ENCODE measurements at regions not wholly inside any gene's neighbourhood (a gene's known extent, or its start where the extent isn't known, plus 50 kb on each side); places are given as distances from the start of the nearest gene placed in this dataset.

DNA sequence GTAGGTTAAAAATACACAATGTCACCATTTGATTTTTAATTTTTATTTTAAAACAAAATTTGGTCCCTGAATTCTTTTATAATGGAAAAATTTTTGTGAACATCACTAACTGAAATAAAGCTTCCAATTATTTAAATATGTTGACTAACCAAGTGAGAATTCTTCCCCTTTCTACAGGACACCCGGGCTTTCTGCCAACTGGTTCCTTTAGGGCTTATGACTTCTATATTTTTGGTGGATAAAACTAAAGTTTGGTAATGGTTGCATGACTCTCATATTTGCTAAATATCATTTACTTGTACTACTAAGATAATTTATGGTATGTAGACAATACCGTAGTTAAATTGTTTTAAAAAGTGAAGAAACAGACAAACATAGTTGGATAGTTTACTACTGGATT lies 291.0 kb upstream of the DOK6 start:
- DNase-seq: peak; percentile 72

DNA sequence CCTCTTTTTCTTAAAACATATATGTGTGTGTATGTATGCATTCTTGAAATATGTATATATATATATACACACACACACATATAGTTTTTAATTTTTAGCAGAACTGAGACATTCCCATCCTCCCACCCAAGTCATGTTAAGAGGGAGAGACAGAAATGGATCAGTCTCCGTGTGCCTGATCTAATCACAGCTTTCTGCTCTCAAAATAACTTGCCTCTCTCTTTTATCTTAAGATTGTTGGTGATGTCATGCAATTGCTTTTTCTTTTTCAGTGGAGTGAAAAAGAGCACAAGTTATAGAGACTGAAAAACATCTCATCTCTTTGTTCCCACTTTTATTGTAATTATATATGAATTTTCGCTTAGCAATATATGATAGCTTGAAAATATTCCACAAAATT lies 279.9 kb upstream of the DOK6 start:
- DNase-seq: no peak

DNA sequence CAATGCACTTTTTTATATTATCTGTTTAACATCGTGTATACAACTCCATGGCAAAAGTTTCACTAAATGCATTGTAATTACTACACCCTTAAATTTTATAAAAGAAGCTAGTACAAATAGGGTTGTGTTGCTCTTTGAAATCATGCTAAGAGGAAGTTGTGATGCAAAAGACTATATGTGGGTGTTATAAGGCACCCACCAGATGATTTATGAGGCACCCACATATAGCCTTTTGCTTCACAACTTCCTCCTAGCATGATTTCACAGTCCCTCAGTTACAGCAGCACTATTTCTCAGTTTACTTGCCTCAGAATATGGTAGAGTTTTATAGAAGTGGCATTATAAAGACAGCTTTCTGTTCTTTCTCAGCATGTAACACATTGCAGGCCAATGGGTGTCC lies 277.3 kb upstream of the DOK6 start:
- DNase-seq: no peak

DNA sequence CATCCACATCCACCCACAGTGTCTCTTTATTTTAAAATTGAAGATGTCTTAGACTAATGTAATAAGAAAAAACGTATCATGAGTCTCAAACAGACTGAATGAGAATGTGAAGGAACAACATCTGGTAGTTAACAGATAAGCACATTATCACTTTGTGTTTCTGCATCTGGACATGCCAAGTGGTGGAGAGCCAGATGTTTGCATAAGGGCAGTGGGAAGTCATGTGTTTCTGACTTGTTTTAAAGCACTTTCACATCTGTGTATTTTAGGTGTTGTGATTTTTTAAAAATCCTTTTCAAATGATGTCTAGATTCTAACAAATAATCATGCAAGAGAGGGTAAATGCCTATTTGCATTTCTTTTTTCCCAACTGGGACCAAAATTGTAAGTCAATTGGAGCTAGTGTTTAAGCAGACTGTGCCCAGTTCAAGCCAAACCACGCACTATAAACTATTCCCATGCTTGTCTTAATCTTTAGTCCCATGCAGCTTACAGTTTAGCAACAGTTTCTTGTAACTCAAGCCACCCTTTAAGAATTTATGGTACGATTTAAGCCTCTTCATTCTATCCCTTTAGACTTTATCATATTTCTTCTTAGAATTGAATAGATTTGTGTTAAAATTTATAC lies 272.7 kb upstream of the DOK6 start:
- peak; percentile 7 for DNase-seq

DNA sequence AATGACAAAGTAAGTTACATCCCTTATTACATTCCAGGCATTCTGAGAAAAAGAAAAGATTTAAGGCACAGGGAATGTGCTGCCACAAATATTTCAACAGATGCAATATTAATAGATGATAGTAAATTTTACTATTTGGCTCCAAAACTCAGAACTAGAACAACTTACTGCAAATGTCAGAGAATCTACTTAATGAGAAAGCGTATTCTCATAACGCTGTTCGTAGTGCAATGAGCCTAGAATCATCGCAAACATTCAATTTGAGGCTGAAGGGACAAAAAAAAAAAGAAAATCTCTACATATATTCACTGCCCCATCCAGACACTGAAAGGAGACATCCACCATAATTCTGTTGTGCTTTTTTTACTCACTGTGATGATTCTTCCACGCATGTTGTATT lies 272.1 kb upstream of the DOK6 start:
- no peak for DNase-seq

DNA sequence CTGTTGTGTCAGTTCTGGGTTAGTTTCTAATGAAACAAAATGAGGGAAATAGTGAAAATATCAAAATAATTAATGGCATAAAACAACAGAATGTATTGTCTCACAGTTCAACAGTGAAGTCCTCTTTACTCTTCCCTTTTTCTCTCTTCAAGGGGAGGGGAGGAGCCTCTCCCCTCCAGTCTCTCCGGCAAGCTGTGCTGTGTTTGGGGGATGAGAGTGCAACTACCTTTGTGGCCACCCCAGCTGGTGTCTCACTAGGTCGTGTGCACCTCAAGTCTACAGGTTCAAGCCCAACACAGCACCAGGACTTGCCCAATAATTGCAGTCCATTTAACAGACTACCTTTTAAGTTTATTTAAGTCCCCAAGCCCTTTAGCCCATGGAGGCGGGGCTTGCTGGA lies 271.7 kb upstream of the DOK6 start:
- no peak for DNase-seq

DNA sequence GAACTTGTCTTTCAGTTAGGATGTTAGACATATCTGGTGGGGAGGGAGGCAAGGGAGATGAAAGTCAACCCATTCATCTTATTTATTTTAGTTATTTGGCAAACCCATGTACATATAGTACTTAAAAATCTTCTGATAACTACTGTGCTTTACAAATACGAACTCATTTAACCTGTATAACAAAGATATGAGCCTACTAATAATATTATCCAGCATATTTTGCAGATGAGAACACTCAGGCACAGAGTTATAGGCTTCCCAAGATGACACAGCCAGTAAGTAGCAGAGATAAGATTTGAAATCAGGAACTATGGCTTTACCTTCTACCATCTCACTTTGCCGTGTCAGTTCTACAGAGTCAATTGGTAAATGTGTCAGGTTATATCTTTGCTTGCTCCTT lies 262.6 kb upstream of the DOK6 start:
- no peak for DNase-seq

DNA sequence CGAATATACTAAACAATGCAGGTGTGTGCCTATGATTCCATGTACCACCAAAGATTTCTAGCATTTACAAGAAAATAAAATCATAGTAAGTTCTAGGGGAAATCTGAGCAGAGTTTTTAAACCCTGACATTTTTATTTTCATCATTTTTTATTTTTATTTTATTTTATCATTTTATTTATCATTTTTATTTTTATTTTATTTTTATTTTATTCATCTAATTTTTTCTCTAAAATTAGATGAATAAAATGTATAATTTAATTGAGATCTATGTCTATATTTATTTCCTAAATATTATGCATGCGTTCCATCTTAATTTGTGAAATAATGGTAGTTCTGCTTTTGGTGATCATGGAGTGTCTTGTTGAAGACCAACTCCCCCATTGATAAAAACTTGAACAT lies 257.6 kb upstream of the DOK6 start:
- DNase-seq: no peak

DNA sequence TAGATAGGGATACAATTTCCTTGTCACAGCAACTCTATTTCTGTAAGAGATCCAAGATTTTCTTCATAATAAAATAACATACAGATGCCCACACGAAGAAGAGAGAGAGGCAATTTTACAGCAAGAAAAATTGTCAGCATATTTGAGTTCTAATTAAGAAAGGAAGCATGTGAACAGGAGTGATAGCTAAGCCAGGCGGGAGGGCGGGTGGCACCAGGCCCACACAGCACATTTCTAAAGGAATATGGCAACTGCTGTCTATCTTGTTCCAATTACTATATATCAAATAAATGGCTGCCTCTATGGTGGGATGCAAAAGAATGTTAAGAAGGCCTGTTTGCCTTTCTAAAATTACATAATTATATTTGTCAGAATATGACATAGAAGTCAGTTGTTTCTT lies 248.3 kb upstream of the DOK6 start:
- no peak for DNase-seq

DNA sequence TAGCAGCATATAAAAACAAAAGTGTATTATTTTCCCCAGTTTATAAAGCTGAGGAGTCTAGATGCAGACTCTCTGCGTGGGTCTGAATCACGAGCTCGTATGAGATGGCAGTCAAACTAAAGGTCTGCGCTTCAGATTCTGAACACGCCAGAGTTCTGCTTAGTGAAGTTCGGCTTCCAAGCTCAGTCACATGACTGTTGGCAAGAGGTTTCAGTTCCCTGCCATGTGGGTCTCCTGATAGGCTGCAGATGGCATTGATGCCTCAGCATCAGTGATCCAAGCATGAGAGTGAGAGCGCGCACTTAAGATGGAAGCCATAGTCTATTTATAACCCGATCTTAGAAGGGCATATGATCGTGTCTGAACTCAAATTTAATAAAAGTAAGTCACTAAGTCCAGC lies 242.8 kb upstream of the DOK6 start:
- no peak for DNase-seq

DNA sequence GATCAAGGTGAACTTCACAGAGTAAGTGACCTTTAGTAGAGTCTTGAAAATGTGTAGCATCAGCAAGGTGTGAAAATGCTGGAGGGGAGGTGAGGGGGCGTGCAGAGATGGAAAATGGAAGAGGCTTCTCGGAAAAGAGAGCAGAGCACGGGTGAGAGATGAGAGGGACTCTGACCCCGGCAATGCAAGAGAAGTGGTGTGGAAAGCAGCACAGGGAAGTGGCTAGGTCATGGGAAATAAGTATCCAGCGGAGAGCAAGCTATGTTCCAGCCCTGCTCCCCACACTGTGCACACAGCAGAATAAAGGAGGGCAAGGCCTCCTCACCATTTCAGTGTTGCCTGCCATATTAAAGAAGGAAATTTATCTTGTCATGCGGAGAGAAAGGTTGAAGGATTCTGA lies 241.7 kb upstream of the DOK6 start:
- DNase-seq: no peak

DNA sequence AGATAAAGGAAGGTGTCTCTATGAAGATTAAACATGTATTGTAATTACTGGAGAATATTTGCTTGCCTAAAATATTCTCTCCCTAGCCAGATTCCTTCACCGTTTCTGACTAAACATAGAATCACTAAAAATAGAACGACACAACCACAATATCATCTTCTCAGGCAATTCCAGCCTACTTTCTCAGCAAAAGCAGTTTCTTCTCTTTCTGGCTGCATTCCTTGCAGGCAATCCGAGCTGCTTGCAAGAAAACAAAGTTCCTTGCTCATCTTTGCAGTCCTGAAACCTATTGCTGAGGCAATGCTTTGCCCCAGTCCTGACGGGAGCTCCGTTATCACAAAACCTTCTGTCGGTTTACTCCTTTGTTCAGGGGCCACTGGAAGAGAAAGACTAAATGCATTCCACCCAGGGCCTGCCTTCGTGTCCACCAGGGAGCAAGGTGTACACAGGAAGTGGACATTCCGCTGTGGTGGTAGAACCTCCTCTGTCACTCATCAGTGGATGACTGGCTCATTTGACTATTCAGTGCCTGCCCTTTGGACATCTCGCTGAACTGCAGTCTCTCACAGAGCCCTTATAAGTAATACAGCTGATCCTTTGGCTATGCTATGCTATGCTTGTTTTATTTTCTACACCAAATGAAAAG lies 239.2 kb upstream of the DOK6 start:
- peak; percentile 80 for DNase-seq

DNA sequence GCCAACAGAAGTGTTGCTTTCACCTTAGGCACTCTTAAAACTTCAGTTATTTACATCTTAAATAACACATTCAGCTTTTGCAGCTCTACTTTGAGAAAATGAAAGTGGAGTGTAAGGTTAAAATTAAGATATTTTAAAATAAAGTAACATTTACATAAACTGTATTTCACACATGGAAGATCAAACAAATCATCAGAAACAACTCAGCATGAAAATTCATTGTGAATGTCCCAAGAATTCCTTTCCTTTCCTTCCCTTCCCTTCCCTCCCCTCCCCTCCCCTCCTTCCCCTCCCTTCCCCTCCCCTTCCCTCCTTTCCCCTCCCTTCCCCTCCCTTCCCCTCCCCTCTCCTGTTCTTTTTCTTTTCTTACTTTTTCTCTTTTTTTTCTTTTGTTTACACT lies 238.0 kb upstream of the DOK6 start:
- DNase-seq: no peak

DNA sequence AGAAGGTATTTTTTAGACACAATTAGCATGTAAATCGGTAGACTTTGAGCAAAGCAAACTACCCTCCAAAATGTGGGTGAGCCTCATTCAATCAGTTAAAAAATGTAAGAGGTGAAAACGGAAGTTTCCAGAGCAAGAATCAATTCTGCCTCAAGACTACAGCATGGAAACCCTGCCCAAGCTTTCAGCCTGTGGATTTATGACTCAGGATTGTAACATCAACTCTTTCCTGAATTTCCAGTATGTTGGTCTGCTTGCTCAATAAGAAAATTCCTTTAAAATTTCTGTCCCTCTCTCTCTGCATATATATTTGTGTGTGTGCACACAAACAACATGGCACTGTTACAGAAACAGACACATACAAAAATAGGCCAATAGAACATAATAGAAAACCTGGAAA lies 228.6 kb upstream of the DOK6 start:
- DNase-seq: peak; percentile 24

DNA sequence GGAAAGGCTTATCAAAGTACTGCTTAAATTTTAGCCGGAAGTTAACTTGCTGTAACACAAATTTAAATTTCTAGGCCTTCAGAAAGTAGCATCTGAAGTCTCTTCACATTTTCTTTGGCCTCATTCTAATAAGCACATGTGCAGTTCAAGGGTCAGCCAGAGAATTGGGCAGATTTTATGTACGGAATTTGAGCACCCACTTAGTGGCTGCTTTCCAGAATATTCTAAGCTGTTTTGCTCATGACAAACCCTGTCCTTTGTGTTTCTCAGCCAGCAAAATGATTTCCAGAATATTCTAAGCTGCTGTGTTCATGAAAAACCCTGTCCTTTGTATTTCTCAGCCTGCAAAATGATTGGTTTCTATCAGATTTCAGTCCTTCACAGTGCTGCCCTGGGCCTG lies 225.0 kb upstream of the DOK6 start:
- no peak for DNase-seq

DNA sequence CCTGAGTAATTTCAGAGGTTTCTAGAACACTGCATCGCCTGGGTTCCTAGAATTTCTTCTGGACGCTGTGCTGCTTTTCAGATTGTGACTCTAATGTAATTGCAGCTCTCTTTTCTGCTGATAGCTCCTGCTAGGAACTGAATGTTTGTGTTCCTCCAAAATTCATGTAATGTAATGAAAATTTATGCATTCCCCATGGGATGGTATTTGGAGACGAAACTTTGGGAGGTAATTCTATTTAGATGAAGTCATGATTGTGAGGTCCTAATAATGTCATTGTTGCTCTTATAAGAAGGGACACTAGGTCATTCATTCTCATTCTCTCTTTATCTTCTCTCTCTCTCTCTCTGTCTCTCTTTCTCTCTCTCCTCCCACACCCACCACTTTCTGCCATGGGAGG lies 223.9 kb upstream of the DOK6 start:
- no peak for DNase-seq

DNA sequence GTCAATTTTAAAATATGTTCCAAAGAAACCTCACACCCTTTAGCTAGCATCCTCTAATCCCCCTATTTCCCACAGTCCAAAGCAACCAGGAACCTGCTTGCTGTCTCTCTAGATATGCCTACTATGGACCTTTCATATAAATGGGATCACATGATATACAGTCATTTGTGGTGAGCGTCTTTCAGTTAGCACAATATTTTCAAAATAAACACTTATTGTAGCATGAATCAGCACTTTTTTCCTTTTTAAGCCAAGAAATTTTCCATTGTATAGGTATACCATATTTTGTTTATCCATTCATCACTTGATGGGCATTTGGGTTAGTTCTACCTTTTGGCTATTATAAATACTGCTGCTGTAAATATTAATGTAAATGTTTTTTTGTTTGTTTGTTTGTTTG lies 223.0 kb upstream of the DOK6 start:
- DNase-seq: no peak

DNA sequence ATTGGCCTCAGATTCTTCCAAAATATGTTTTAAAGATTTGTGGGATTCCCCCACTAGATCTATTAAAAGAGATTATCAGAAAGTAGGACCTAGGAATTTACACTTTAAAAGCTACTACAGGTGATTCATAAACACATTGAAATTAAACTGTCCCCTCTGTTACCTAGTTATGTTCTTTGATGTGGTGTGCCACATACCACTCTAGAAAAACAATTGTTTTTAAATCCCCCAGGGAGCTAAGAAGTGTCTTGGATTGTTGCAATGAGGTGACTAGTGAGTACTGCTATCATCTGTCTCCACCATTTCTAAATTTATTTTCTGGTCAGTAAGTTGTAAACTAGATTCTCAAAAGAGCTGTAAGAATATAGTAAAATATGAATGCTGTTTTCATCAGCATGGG lies 214.5 kb upstream of the DOK6 start:
- DNase-seq: no peak

DNA sequence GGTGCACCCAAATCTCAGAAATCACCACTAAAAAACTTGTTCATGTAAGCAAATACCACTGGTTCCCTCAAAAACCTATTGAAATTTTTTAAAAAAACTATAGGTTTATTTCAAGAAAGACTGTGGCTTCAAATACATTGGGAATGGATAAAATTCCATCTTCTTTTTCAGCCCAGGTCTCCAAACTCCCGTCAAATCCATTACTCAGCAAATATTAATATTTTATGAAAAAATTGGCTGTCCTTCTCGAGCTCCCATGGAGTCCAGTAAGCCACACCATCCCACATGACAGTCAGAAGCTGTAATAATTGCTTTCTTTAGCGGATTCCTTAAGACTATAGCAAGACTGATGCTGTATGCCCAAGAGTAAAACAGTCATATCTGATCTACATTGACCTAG lies 204.4 kb upstream of the DOK6 start:
- DNase-seq: no peak

DNA sequence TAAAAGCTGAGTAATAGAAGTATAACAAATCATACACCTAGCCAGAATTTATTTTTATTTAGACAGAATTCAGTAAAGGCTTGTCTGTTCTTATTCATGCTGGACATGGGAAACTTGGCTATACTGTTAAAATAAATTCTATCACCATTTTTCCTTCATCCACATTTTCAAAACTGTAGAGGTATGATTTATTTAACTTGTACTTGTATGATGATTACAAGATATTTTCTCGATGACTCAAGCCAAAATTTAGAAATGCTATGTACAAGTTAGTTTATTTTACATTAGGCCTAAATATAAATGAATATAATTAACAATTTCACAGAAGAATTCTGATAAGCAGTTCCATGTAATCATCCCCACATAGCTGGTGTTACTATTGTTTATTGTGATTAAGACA lies 194.8 kb upstream of the DOK6 start:
- DNase-seq: no peak

DNA sequence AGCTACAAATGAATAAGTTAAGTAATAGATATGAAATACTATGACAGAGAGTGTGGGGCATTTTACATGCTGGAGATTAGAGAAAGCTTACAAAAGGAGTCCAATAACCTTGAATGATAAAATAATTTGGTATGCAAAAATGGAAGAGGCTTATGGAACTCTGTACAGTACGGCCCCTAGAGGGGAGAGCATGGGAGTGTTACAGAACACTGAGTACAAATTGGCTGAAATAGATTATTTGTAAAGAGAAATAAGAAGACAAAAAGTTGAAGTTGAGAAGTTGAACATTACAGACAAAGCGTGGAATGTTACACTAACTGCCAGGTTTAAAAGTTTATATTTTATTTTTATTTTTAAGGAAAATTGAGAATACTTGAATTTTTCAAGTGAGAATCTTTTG lies 192.1 kb upstream of the DOK6 start:
- no peak for DNase-seq

DNA sequence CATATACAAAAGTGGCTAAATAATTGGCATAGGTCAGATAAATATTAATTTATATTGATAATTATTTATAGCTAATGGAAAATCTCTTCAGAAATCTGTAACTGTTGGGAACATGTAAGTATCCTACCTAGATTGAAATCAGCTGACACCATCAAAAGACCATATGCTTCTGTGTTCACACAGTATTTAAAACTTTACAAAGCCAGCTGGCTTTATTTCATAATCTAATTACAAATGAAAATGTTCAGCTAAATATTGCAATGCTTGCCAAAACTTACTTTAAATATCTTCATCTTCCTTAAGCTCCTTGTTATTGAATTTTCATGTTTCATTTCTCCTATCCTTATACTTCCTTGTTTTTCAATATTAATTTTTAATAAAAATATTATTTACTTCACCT lies 190.9 kb upstream of the DOK6 start:
- no peak for DNase-seq

DNA sequence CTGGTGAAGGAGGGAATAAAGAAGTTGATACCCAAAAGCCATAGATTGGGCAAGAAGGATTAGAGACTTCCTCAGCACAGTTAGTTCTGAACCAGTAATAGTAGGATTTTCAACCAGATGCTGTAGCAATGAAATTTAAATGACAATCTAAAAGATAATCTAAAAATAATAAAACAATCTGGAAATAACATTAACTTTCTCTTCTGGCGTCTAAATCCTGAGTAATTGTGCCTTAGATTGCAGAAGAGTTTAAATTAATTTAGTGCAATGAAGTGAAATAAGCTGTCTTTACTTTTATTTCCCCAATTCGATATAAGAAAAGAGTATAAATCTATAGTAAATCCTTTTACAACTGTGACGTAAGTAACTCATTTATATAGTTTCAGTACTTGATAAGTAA lies 186.8 kb upstream of the DOK6 start:
- no peak for DNase-seq

DNA sequence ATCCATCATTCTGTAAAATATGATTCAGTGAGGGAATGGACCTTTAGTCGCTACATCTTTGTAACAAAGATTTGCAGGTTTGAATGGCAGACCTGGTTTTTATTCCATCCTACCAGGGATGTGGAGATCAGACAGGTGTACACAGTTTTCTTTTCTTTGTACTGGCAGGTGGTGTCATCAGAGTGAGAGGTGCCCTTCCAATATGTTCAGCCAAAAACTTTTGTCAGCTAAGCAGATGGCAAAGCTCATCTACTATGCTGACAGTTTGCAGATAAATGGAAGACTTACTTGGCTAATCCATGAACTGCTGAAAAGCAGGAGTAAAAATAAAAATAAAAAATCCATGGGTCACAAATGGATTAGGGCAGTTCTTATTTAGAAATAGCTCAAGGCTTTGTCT lies 185.5 kb upstream of the DOK6 start:
- DNase-seq: no peak

DNA sequence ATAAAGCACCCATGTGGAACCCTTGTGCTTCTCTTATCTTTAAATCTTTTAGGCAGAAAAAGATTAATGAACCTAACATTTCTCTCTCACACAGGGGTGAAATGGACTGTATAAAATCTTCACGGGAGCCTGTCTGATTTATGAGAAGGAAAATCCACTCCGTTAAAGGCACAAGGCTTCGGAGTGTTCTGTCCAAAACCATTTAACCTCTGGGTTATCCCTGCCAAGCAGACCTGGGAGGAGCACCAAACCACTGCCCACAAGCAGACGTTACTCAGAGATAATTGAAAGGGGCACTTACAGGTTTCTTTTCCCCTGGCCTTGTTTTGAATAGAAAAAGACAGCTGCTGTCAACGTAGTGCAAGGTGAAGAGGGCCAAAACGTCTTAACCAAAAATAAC lies 184.4 kb upstream of the DOK6 start:
- no peak for DNase-seq
